CD14-positive monocyte (primary cell): ENCODE measurements at regions not wholly inside any gene's neighbourhood (a gene's known extent, or its start where the extent isn't known, plus 50 kb on each side); places are given as distances from the start of the nearest gene placed in this dataset.

ENCODE experiments used
- DNase-seq, 3 donors: peaks; one replicate each; pipeline ENCODE4 v3.0.0-alpha.2; 2011 to 2022
- H2AFZ ChIP-seq: 2 replicates; pipeline ENCODE4 v1.6.0; 2012; ENCODE audit warnings: mild to moderate bottlenecking, low read depth, low read length, inconsistent platforms; ENCODE audit not compliant: insufficient read depth, poor library complexity, severe bottlenecking
- H3K27ac ChIP-seq, 2 donors: 1 replicate in 1 of 2; 2 replicates in 1 of 2; pipeline ENCODE4 v1.5.1; 2012 to 2013; ENCODE audit warnings: low read length in 2 of 2, control low read depth in 1 of 2, inconsistent platforms in 1 of 2, low read depth in 1 of 2, mild to moderate bottlenecking in 1 of 2
- H3K27me3 ChIP-seq, 2 donors: one replicate each; pipeline versions ENCODE4 v1.6.0 to v1.6.1; 2011 to 2013; ENCODE audit warnings: low read length in 2 of 2; ENCODE audit not compliant: control insufficient read depth in 2 of 2, insufficient read depth in 2 of 2
- H3K36me3 ChIP-seq, 2 donors: replicated peaks in 1 of 2; 1 replicate in 1 of 2; 2 replicates in 1 of 2; pipeline versions ENCODE4 v1.5.1 to v1.6.1; 2012 to 2013; ENCODE audit warnings: low read length in 2 of 2, control low read depth in 1 of 2, inconsistent platforms in 1 of 2, mild to moderate bottlenecking in 1 of 2; ENCODE audit not compliant: insufficient read depth in 2 of 2, control insufficient read depth in 1 of 2
- H3K4me1 ChIP-seq, 2 donors: 1 replicate in 1 of 2; 2 replicates in 1 of 2; pipeline versions ENCODE4 v1.5.1 to v1.6.1; 2012 to 2013; ENCODE audit warnings: low read length in 2 of 2, control low read depth in 1 of 2, inconsistent platforms in 1 of 2, mild to moderate bottlenecking in 1 of 2, moderate library complexity in 1 of 2; ENCODE audit not compliant: insufficient read depth in 2 of 2, control insufficient read depth in 1 of 2
- H3K4me2 ChIP-seq: replicated peaks from 2 replicates; pipeline ENCODE3; 2012; ENCODE audit warnings: low read length, moderate library complexity, mild to moderate bottlenecking; ENCODE audit not compliant: poor library complexity, severe bottlenecking; ENCODE audit errors: extremely low read depth
- H3K4me3 ChIP-seq, 3 experiments: fragments of 200-600 bp in 1 of 3; sonication (generic) in 1 of 3; replicated peaks in 1 of 3; 1 replicate in 2 of 3; 2 replicates in 1 of 3; pipeline ENCODE4 v1.5.1; 2011 to 2013; ENCODE audit warnings: low read length in 3 of 3, mild to moderate bottlenecking in 3 of 3, control low read depth in 2 of 3, low read depth in 2 of 3, inconsistent platforms in 1 of 3, moderate library complexity in 1 of 3
- H3K79me2 ChIP-seq: 2 replicates; pipeline ENCODE4 v1.6.0; 2012; ENCODE audit warnings: mild to moderate bottlenecking, control low read depth, inconsistent platforms, low read length, moderate library complexity; ENCODE audit not compliant: insufficient read depth
- H3K9ac ChIP-seq: 2 replicates; pipeline ENCODE4 v1.6.0; 2017; ENCODE audit warnings: low read length, mild to moderate bottlenecking; ENCODE audit not compliant: insufficient read depth, poor library complexity, severe bottlenecking
- H3K9me3 ChIP-seq, 2 donors: replicated peaks in 1 of 2; 1 replicate in 1 of 2; 2 replicates in 1 of 2; pipeline versions ENCODE4 v1.5.1 to v1.6.1; 2012 to 2013; ENCODE audit warnings: low read length in 2 of 2, control low read depth in 1 of 2; ENCODE audit not compliant: control insufficient read depth in 1 of 2, insufficient read depth in 1 of 2
- H4K20me1 ChIP-seq: 2 replicates; pipeline ENCODE4 v1.6.0; 2012; ENCODE audit warnings: mild to moderate bottlenecking, low read length, control low read depth, moderate library complexity; ENCODE audit not compliant: insufficient read depth
- H3K27ac Mint-ChIP-seq, 7 donors: one replicate each; pipeline ENCODE4 v1.8.0; 2020; ENCODE audit warnings: mild to moderate bottlenecking in 7 of 7, mixed read lengths in 7 of 7, moderate library complexity in 6 of 7, inconsistent platforms in 2 of 7
- H3K27me3 Mint-ChIP-seq, 3 donors: one replicate each; pipeline ENCODE4 v1.8.0; 2021 to 2022; ENCODE audit warnings: low read depth in 3 of 3, mild to moderate bottlenecking in 3 of 3, mixed read lengths in 3 of 3, moderate library complexity in 3 of 3, inconsistent platforms in 1 of 3
- H3K36me3 Mint-ChIP-seq, 2 donors: one replicate each; pipeline ENCODE4 v1.8.0; 2020; ENCODE audit warnings: mixed read lengths in 2 of 2, inconsistent platforms in 1 of 2, mild to moderate bottlenecking in 1 of 2
- H3K4me1 Mint-ChIP-seq: one replicate; pipeline ENCODE4 v1.8.0; 2020; ENCODE audit warnings: mild to moderate bottlenecking, mixed read lengths
- H3K4me3 Mint-ChIP-seq, 2 donors: one replicate each; pipeline ENCODE4 v1.8.0; 2020; ENCODE audit warnings: mild to moderate bottlenecking in 2 of 2, mixed read lengths in 2 of 2, moderate library complexity in 1 of 2
- H3K9me3 Mint-ChIP-seq, 7 donors: one replicate each; pipeline ENCODE4 v1.8.0; 2020 to 2022; ENCODE audit warnings: mixed read lengths in 7 of 7, mild to moderate bottlenecking in 6 of 7, moderate library complexity in 6 of 7, inconsistent platforms in 2 of 7
- WGBS: methylation state at CpG from one replicate; pipeline ENCODE4 v1.1.5; 2013; ENCODE audit warnings: missing lambda C conversion rate; ENCODE audit not compliant: insufficient coverage; 5-methylcytosine and 5-hydroxymethylcytosine counted together
- intact Hi-C, 2 donors: fragments of 100-400 bp; cut with micrococcal nuclease; formaldehyde crosslinking; loops; one replicate each; pipeline versions ENCODE4 v1.15.0 to v1.15.1; 2023
- TF ChIP-seq, protein P1 (sequence below): fragments of 200-600 bp; IDR thresholded peaks from one replicate; pipeline ENCODE4 v1.8.0; 2022; ENCODE audit warnings: antibody characterized with exemption, mild to moderate bottlenecking

DNA sequence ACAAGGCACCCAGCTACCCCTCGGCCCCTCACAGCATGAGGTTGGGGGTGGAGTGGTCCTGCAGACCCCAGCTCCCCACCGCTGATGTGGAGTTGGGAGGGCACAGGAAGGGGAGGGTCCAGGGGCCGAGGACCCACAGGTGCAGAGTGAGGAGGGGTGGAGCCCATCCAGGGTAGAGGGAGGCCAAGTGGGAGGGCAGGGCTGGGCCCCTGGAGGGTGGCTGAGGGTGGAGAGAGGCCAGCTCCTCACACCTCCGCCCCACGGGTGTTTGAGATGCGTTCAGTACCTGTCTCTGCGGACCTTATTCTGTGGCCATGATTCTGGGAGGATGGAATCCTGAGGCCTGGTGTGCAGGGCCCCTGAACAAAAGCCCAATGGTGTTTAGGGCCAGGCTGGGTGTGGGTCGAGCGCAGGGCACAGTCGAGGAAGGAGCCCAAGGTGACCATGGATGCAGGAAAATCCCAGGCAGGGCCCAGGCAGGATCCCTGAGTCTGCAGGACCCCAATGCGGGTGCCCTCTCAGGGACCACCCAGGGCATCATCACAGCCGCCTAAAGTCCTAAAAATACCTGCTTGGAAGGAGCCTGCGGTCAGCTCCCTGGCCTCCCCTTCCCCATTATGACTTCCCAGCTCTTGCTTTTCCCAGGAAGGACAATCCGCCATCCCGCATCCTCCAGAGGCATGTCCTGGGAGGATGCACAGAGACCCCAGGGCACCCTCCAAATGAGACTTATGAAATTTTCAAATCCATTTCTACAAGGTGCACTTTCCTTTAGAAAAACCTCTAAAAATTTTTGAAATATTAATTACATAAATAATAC lies 377.1 kb upstream of the SFSWAP start:
- Histone ChIP-seq H2AFZ (no peak overlapping the region), H3K4me2 (no peak overlapping the region), H3K79me2 (no peaks in the 10 kb centered on the region), H3K36me3 (no peaks in the 10 kb centered on the region), H3K27ac (no peak overlapping the region), H3K9ac (no peak overlapping the region), H3K9me3 (no peaks in the 10 kb centered on the region), H3K4me1 (no peaks in the 10 kb centered on the region), H3K4me3 (no peak overlapping the region), H3K27me3 (no peaks in the 10 kb centered on the region), H4K20me1 (no peaks in the 10 kb centered on the region)
- Mint-ChIP-seq H3K4me3 (no peak overlapping the region), H3K36me3 (no peaks in the 10 kb centered on the region), H3K27me3 (peaks cover 1 to 8% (median 3%) of the 10 kb centered on the region in 3 donors), H3K9me3 (peaks cover 0 to 7% (median 0%) of the 10 kb centered on the region in 7 donors), H3K27ac (no peak overlapping the region), H3K4me1 (no peaks in the 10 kb centered on the region)
- no peak for DNase-seq
- WGBS = 97% methylated on average over 11 of the region's 15 CpGs
- intact Hi-C loops = no loop called here
- TF ChIP-seq, protein P1, sequence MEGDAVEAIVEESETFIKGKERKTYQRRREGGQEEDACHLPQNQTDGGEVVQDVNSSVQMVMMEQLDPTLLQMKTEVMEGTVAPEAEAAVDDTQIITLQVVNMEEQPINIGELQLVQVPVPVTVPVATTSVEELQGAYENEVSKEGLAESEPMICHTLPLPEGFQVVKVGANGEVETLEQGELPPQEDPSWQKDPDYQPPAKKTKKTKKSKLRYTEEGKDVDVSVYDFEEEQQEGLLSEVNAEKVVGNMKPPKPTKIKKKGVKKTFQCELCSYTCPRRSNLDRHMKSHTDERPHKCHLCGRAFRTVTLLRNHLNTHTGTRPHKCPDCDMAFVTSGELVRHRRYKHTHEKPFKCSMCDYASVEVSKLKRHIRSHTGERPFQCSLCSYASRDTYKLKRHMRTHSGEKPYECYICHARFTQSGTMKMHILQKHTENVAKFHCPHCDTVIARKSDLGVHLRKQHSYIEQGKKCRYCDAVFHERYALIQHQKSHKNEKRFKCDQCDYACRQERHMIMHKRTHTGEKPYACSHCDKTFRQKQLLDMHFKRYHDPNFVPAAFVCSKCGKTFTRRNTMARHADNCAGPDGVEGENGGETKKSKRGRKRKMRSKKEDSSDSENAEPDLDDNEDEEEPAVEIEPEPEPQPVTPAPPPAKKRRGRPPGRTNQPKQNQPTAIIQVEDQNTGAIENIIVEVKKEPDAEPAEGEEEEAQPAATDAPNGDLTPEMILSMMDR = no peak

DNA sequence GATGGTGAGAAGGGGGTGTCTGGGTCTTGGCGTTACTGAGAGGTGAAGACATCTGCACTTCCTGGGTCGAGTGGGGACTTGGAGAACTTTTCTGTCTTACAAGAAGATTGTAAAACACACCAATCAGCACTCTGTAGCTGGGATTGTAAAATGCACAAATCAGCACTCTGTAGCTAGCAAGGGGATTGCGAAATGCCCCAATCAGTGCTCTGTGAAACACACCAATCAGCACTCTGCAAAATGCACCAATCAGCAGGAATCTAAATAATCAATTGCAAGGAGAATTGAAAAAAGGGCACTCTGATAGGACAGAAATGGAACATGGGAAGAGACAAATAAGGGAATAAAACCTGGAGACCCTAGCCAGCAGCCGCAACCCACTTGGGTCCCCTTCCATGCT lies 376.1 kb upstream of the SFSWAP start:
- no peak for DNase-seq
- no peaks in the 10 kb centered on the region for H3K79me2 ChIP-seq
- H3K9me3 ChIP-seq = no peaks in the 10 kb centered on the region
- Mint-ChIP-seq H3K27me3 (peaks cover 1 to 10% (median 4%) of the 10 kb centered on the region in 3 donors), H3K9me3 (peaks cover 0 to 7% (median 0%) of the 10 kb centered on the region in 7 donors), H3K27ac (no peak overlapping the region), H3K36me3 (no peaks in the 10 kb centered on the region), H3K4me1 (no peaks in the 10 kb centered on the region), H3K4me3 (no peak overlapping the region)
- intact Hi-C loops = no loop called here
- H3K36me3 ChIP-seq = no peaks in the 10 kb centered on the region
- TF ChIP-seq, protein P1 = no peak
- H3K4me2 ChIP-seq = no peak overlapping the region
- whole genome bisulfite sequencing = 100% methylated on average over 1 of the region's 4 CpGs
- H4K20me1 ChIP-seq = no peaks in the 10 kb centered on the region
- H2AFZ ChIP-seq = no peak overlapping the region
- H3K4me3 ChIP-seq = no peak overlapping the region
- no peak overlapping the region for H3K9ac ChIP-seq
- no peaks in the 10 kb centered on the region for H3K4me1 ChIP-seq
- no peaks in the 10 kb centered on the region for H3K27me3 ChIP-seq
- H3K27ac ChIP-seq = no peak overlapping the region
